Mucosa of descending colon (tissue), 3 donors: ENCODE measurements at regions not wholly inside any gene's neighbourhood (a gene's known extent, or its start where the extent isn't known, plus 50 kb on each side); places are given as distances from the start of the nearest gene placed in this dataset.
"Not testable (repeated sequence)": the region's sequence is repeated elsewhere in the genome, so short reads cannot be mapped to it uniquely, and the experiment has no call there.

Experiments used
- ATAC-seq: fragments of 200-7000 bp; cut with Tn5 transposase; one replicate; pipeline ENCODE4 v1.9.1; 2020; ENCODE audit warnings: mild to moderate bottlenecking, moderate library complexity
- DNase-seq, 3 donors: peaks; one replicate each; pipeline ENCODE4 v3.0.0-alpha.2; 2020
- H3K36me3 ChIP-seq: fragments of 200-600 bp; one replicate; pipeline ENCODE4 v1.8.0; 2021; ENCODE audit warnings: low read depth, mild to moderate bottlenecking
- H3K4me1 ChIP-seq: fragments of 200-600 bp; one replicate; pipeline ENCODE4 v1.8.0; 2021; ENCODE audit warnings: low read depth, mild to moderate bottlenecking
- H3K4me3 ChIP-seq: fragments of 200-600 bp; one replicate; pipeline ENCODE4 v1.8.0; 2021; ENCODE audit warnings: mild to moderate bottlenecking
- H3K9me3 ChIP-seq: fragments of 200-600 bp; one replicate; pipeline ENCODE4 v1.8.0; 2021; ENCODE audit warnings: mild to moderate bottlenecking
- CTCF ChIP-seq: fragments of 200-600 bp; IDR thresholded peaks from one replicate; pipeline ENCODE4 v1.8.0; 2022; ENCODE audit warnings: antibody characterized with exemption, mild to moderate bottlenecking
- intact Hi-C, 2 donors: fragments of 100-400 bp; cut with DNase I in 1 of 2; cut with micrococcal nuclease in 1 of 2; formaldehyde crosslinking; loops; one replicate each; pipeline versions ENCODE4 v1.11.0 to v1.11.1; 2022; cut with DNase I, micrococcal nuclease
- donor health status: DM: no; HTN: no; CAD: no; lungs with moderate emphysema.
- donor health status: DM: no; HTN: no; CAD: no.
- donor health status: DM: no; HTN: yes; CAD: no.

GRCh38 chr4:169330095-169330494 is 59.3 kb upstream of the SH3RF1 start:
- H3K36me3 ChIP-seq: no peaks in the 10 kb centered on the region
- H3K9me3 ChIP-seq: no peaks in the 10 kb centered on the region
- intact Hi-C loops: no loop called here
- H3K4me1 ChIP-seq: no peaks in the 10 kb centered on the region
- no peak overlapping the region for H3K4me3 ChIP-seq
- no peak for TF ChIP-seq CTCF
- ATAC-seq: no peak
- DNase-seq: no peak

GRCh38 chr4:169327951-169328350 is 57.2 kb upstream of the SH3RF1 start:
- DNase-seq (no peak), ATAC-seq (no peak)
- H3K4me1 ChIP-seq: no peaks in the 10 kb centered on the region
- no peaks in the 10 kb centered on the region for H3K36me3 ChIP-seq
- H3K9me3 ChIP-seq: no peaks in the 10 kb centered on the region
- H3K4me3 ChIP-seq: no peak overlapping the region
- no peak for TF ChIP-seq CTCF
- intact Hi-C loops: no loop called here

- H3K9me3 ChIP-seq, H3K4me1 ChIP-seq, H3K4me3 ChIP-seq, H3K36me3 ChIP-seq, DNase-seq, intact Hi-C loops, ATAC-seq: not testable (repeated sequence)
These were observed 53.2 kb upstream of the SH3RF1 start for GRCh38 chr4:169323925-169324324.

GRCh38 chr4:169322833-169323232 is 52.1 kb upstream of the SH3RF1 start:
- DNase-seq, intact Hi-C loops, H3K4me3 ChIP-seq, H3K9me3 ChIP-seq, ATAC-seq, H3K36me3 ChIP-seq, H3K4me1 ChIP-seq: not testable (repeated sequence)
